ENCODE measurements at regions not wholly inside any gene's neighbourhood (a gene's known extent, or its start where the extent isn't known, plus 50 kb on each side); places are given as distances from the start of the nearest gene placed in this dataset.

DNA sequence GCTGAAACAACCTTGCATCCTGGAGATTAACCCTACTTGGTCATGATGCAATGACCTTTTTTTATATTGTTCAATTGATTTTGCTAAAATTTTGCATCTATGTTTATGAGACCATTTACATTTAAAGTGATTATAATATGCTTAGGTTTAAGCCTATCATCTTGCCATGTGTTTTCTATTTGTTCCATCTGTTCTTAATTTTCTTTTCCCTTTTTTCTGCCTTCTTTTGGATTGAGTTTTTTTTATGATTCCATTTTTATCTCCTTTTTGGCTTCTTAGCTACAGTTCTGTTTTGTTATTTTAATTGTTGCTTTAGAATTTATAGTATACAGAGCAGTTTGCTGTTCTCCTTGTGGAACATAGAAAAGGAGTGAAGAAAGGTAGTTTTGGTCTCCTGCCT is 385.1 kb upstream of the USP24 start:
- TF ChIP-seq, protein P1, sequence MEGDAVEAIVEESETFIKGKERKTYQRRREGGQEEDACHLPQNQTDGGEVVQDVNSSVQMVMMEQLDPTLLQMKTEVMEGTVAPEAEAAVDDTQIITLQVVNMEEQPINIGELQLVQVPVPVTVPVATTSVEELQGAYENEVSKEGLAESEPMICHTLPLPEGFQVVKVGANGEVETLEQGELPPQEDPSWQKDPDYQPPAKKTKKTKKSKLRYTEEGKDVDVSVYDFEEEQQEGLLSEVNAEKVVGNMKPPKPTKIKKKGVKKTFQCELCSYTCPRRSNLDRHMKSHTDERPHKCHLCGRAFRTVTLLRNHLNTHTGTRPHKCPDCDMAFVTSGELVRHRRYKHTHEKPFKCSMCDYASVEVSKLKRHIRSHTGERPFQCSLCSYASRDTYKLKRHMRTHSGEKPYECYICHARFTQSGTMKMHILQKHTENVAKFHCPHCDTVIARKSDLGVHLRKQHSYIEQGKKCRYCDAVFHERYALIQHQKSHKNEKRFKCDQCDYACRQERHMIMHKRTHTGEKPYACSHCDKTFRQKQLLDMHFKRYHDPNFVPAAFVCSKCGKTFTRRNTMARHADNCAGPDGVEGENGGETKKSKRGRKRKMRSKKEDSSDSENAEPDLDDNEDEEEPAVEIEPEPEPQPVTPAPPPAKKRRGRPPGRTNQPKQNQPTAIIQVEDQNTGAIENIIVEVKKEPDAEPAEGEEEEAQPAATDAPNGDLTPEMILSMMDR (conservative IDR thresholded peaks at IDR 0.05; ENCODE audit: low read depth, low read length): no peak
- TF ChIP-seq EZH2 (IDR thresholded peaks at IDR 0.05; ENCODE audit: low read length, unreplicated experiment): no peak
- TF ChIP-seq EZH2phosphoT487 (IDR thresholded peaks at IDR 0.05; ENCODE audit: borderline replicate concordance, low read length): no peak
